SU-DHL-6 (cell line): ENCODE measurements at regions not wholly inside any gene's neighbourhood (a gene's known extent, or its start where the extent isn't known, plus 50 kb on each side); places are given as distances from the start of the nearest gene placed in this dataset.

Experiments
- H2AFZ ChIP-seq: fragments of 200-600 bp; sonication (generic); 2 replicates; pipeline ENCODE4 v1.6.1; 2014; ENCODE audit warnings: low read depth, mild to moderate bottlenecking, moderate library complexity, mixed read lengths, antibody characterized with exemption, low read length; ENCODE audit not compliant: severe bottlenecking
- H3F3A ChIP-seq: fragments of 200-600 bp; shearing (Covaris generic); 2 replicates; pipeline ENCODE4 v1.6.0; 2016; ENCODE audit warnings: antibody characterized with exemption, mild to moderate bottlenecking; ENCODE audit not compliant: insufficient read depth
- H3K27ac ChIP-seq: fragments of 200-600 bp; sonication (generic); 2 replicates; pipeline ENCODE4 v1.5.1; 2016; ENCODE audit warnings: low read depth, mild to moderate bottlenecking, low read length, moderate library complexity, mixed read lengths
- H3K27me3 ChIP-seq: fragments of 200-600 bp; sonication (generic), shearing (Covaris generic); 2 replicates; pipeline ENCODE4 v1.6.0; 2014; ENCODE audit warnings: mild to moderate bottlenecking, low read length
- H3K36me3 ChIP-seq: fragments of 200-600 bp; sonication (generic); 2 replicates; pipeline ENCODE4 v1.6.1; 2014; ENCODE audit warnings: mild to moderate bottlenecking, low read length, mixed read lengths
- H3K4me2 ChIP-seq: fragments of 300-600, 200-600 bp; shearing (Covaris generic), sonication (generic); 2 replicates; pipeline ENCODE4 v1.6.0; 2014; ENCODE audit warnings: low read length, low read depth, mild to moderate bottlenecking; ENCODE audit not compliant: poor library complexity, severe bottlenecking
- H3K4me3 ChIP-seq: fragments of 200-600 bp; sonication (generic); 2 replicates; pipeline ENCODE4 v1.5.1; 2014; ENCODE audit warnings: antibody characterized with exemption, low read length, mild to moderate bottlenecking, mixed read lengths; ENCODE audit not compliant: insufficient read depth, poor library complexity, severe bottlenecking
- H3K79me2 ChIP-seq: fragments of 200-600 bp; sonication (generic); 2 replicates; pipeline ENCODE4 v1.6.1; 2014; ENCODE audit warnings: mild to moderate bottlenecking, low read length, moderate library complexity; ENCODE audit not compliant: insufficient read depth
- H3K9ac ChIP-seq: fragments of 200-600 bp; sonication (generic); 2 replicates; pipeline ENCODE4 v1.7.0; 2014; ENCODE audit warnings: mild to moderate bottlenecking, low read length
- H3K9me2 ChIP-seq: fragments of 200-600 bp; sonication (generic); replicated peaks from 2 replicates; pipeline ENCODE4 v1.6.1; 2014; ENCODE audit warnings: low read length; ENCODE audit not compliant: insufficient read depth
- H3K9me3 ChIP-seq: fragments of 200-600 bp; sonication (generic); 2 replicates; pipeline ENCODE4 v1.6.1; 2014; ENCODE audit warnings: low read length, mixed read lengths; ENCODE audit not compliant: insufficient read depth
- H4K20me1 ChIP-seq: fragments of 200-600 bp; sonication (generic); 2 replicates; pipeline ENCODE4 v1.6.1; 2014; ENCODE audit warnings: low read depth, mild to moderate bottlenecking, antibody characterized with exemption, low read length, moderate library complexity, mixed read lengths
- CTCF ChIP-seq: fragments of 200-600 bp; sonication (generic); IDR thresholded peaks from one replicate; pipeline ENCODE4 v1.5.1; 2017; ENCODE audit warnings: antibody characterized with exemption, mild to moderate bottlenecking, low read length, moderate library complexity; ENCODE audit not compliant: insufficient read depth, poor library complexity, severe bottlenecking
- EZH2phosphoT487 ChIP-seq: fragments of 200-600 bp; sonication (generic), shearing (Covaris generic); conservative IDR thresholded peaks from 2 replicates; pipeline ENCODE4 v1.6.1; 2018; ENCODE audit warnings: mild to moderate bottlenecking, antibody characterized with exemption, low read length, moderate library complexity, mixed read lengths

- Histone ChIP-seq H3K4me2 (no peak overlapping the region), H3K27ac (no peak overlapping the region), H4K20me1 (no peaks in the 10 kb centered on the region), H3K9ac (no peak overlapping the region), H3K9me2 (no peaks in the 10 kb centered on the region), H3K36me3 (no peaks in the 10 kb centered on the region), H3F3A (no peaks in the 10 kb centered on the region), H3K79me2 (no peaks in the 10 kb centered on the region), H3K4me3 (no peak overlapping the region), H3K27me3 (no peaks in the 10 kb centered on the region), H3K9me3 (no peaks in the 10 kb centered on the region), H2AFZ (no peak overlapping the region)
- TF ChIP-seq EZH2phosphoT487 (no peak), CTCF (no peak)
These were observed 147.4 kb downstream of the TFCP2L1 start for GRCh38 chr2:121137571-121137970.

- Histone ChIP-seq H2AFZ (no peak overlapping the region), H3K79me2 (no peaks in the 10 kb centered on the region), H3K27me3 (no peaks in the 10 kb centered on the region), H3K36me3 (no peaks in the 10 kb centered on the region), H3K9me3 (no peaks in the 10 kb centered on the region), H3K9me2 (no peaks in the 10 kb centered on the region), H3K4me2 (no peak overlapping the region), H3K9ac (no peak overlapping the region), H3K4me3 (no peak overlapping the region), H3F3A (no peaks in the 10 kb centered on the region), H3K27ac (no peak overlapping the region), H4K20me1 (no peaks in the 10 kb centered on the region)
- TF ChIP-seq CTCF (no peak), EZH2phosphoT487 (no peak)
These were observed 144.3 kb downstream of the TFCP2L1 start for GRCh38 chr2:121140734-121141133.

- no peaks in the 10 kb centered on the region for H4K20me1 ChIP-seq
- no peaks in the 10 kb centered on the region for H3K79me2 ChIP-seq
- H3K27me3 ChIP-seq, result no peaks in the 10 kb centered on the region
- no peak overlapping the region for H3K4me2 ChIP-seq
- H3K9me3 ChIP-seq, result no peaks in the 10 kb centered on the region
- TF ChIP-seq CTCF, result no peak
- TF ChIP-seq EZH2phosphoT487, result no peak
- no peak overlapping the region for H3K4me3 ChIP-seq
- H3K36me3 ChIP-seq, result no peaks in the 10 kb centered on the region
- no peaks in the 10 kb centered on the region for H3K9me2 ChIP-seq
- no peak overlapping the region for H3K27ac ChIP-seq
- H3K9ac ChIP-seq, result no peak overlapping the region
- H3F3A ChIP-seq, result no peaks in the 10 kb centered on the region
- no peak overlapping the region for H2AFZ ChIP-seq
These were observed 142.6 kb downstream of the TFCP2L1 start for GRCh38 chr2:121142452-121142851.

GRCh38 chr2:121144111-121144510 is 140.9 kb downstream of the TFCP2L1 start:
- Histone ChIP-seq H3K9me2 (no peaks in the 10 kb centered on the region), H3K9me3 (no peaks in the 10 kb centered on the region), H3K27ac (no peak overlapping the region), H3K27me3 (no peaks in the 10 kb centered on the region), H2AFZ (no peak overlapping the region), H3K36me3 (no peaks in the 10 kb centered on the region), H3K79me2 (no peaks in the 10 kb centered on the region), H3F3A (no peaks in the 10 kb centered on the region), H3K4me3 (no peak overlapping the region), H4K20me1 (no peaks in the 10 kb centered on the region), H3K4me2 (no peak overlapping the region), H3K9ac (no peak overlapping the region)
- TF ChIP-seq EZH2phosphoT487 (no peak), CTCF (no peak)
